Muscle of leg (tissue), 3 donors: ENCODE measurements at regions not wholly inside any gene's neighbourhood (a gene's known extent, or its start where the extent isn't known, plus 50 kb on each side); places are given as distances from the start of the nearest gene placed in this dataset.

ENCODE experiments used
- DNase-seq: peaks from one replicate; pipeline ENCODE4 v3.0.0; 2013
- H3K27ac ChIP-seq: one replicate; pipeline ENCODE4 v1.5.1; 2013; ENCODE audit warnings: mild to moderate bottlenecking, low read length, control low read depth
- H3K27me3 ChIP-seq: one replicate; pipeline ENCODE4 v1.6.1; 2013; ENCODE audit warnings: low read length; ENCODE audit not compliant: control insufficient read depth, insufficient read depth
- H3K36me3 ChIP-seq: one replicate; pipeline ENCODE4 v1.6.1; 2013; ENCODE audit warnings: low read length; ENCODE audit not compliant: control insufficient read depth, insufficient read depth
- H3K4me1 ChIP-seq: one replicate; pipeline ENCODE4 v1.6.1; 2013; ENCODE audit warnings: low read length; ENCODE audit not compliant: control insufficient read depth, insufficient read depth
- H3K4me3 ChIP-seq: one replicate; pipeline ENCODE4 v1.5.1; 2013; ENCODE audit warnings: low read length, control low read depth
- H3K9me3 ChIP-seq: replicated peaks from 2 replicates; pipeline ENCODE4 v1.6.1; 2013; ENCODE audit warnings: low read depth, low read length; ENCODE audit not compliant: control insufficient read depth
- WGBS: methylation state at CpG from one replicate; pipeline ENCODE4 v1.1.5; 2013; ENCODE audit warnings: missing lambda C conversion rate; ENCODE audit not compliant: insufficient coverage; 5-methylcytosine and 5-hydroxymethylcytosine counted together

GRCh38 chr13:105936816-105937215 is 598.6 kb downstream of the EFNB2 start:
- H3K27ac ChIP-seq, result no peak overlapping the region
- peaks cover 2% of the 10 kb centered on the region for H3K4me1 ChIP-seq
- no peaks in the 10 kb centered on the region for H3K9me3 ChIP-seq
- H3K36me3 ChIP-seq, result no peaks in the 10 kb centered on the region
- H3K27me3 ChIP-seq, result no peaks in the 10 kb centered on the region
- H3K4me3 ChIP-seq, result no peak overlapping the region
- peak; percentile 25 for DNase-seq
- no CpG with 5 or more reads among the region's 5 CpGs for WGBS

- no peak for DNase-seq
- WGBS, result 78% methylated on average over 4 of the region's 4 CpGs
- H3K9me3 ChIP-seq, result no peaks in the 10 kb centered on the region
- no peaks in the 10 kb centered on the region for H3K4me1 ChIP-seq
- no peaks in the 10 kb centered on the region for H3K36me3 ChIP-seq
- H3K27ac ChIP-seq, result no peak overlapping the region
- H3K27me3 ChIP-seq, result no peaks in the 10 kb centered on the region
- H3K4me3 ChIP-seq, result no peak overlapping the region
Measured at GRCh38 chr13:105929505-105929904, 606.0 kb downstream of the EFNB2 start.

GRCh38 chr13:105928901-105929300 is 606.6 kb downstream of the EFNB2 start:
- Histone ChIP-seq H3K27ac (no peak overlapping the region), H3K36me3 (no peaks in the 10 kb centered on the region), H3K27me3 (no peaks in the 10 kb centered on the region), H3K4me3 (no peak overlapping the region), H3K4me1 (no peaks in the 10 kb centered on the region), H3K9me3 (no peaks in the 10 kb centered on the region)
- WGBS, result 80% methylated on average over 2 of the region's 4 CpGs
- no peak for DNase-seq

GRCh38 chr13:105928048-105928447 is 607.4 kb downstream of the EFNB2 start:
- Histone ChIP-seq H3K27me3 (no peaks in the 10 kb centered on the region), H3K36me3 (no peaks in the 10 kb centered on the region), H3K4me3 (no peak overlapping the region), H3K9me3 (no peaks in the 10 kb centered on the region), H3K27ac (no peak overlapping the region), H3K4me1 (no peaks in the 10 kb centered on the region)
- DNase-seq, result peak; percentile 28
- WGBS, result no CpG with 5 or more reads among the region's 1 CpG

GRCh38 chr13:105925496-105925895 is 610.0 kb downstream of the EFNB2 start:
- no peaks in the 10 kb centered on the region for H3K27me3 ChIP-seq
- no peaks in the 10 kb centered on the region for H3K9me3 ChIP-seq
- WGBS, result no CpG with 5 or more reads among the region's 2 CpGs
- H3K27ac ChIP-seq, result no peak overlapping the region
- no peak for DNase-seq
- H3K36me3 ChIP-seq, result no peaks in the 10 kb centered on the region
- no peaks in the 10 kb centered on the region for H3K4me1 ChIP-seq
- H3K4me3 ChIP-seq, result no peak overlapping the region

GRCh38 chr13:105921711-105922110 is 613.8 kb downstream of the EFNB2 start:
- no peaks in the 10 kb centered on the region for H3K36me3 ChIP-seq
- no peak overlapping the region for H3K27ac ChIP-seq
- WGBS, result no CpG with 5 or more reads among the region's 3 CpGs
- no peaks in the 10 kb centered on the region for H3K27me3 ChIP-seq
- DNase-seq, result no peak
- no peaks in the 10 kb centered on the region for H3K4me1 ChIP-seq
- H3K9me3 ChIP-seq, result no peaks in the 10 kb centered on the region
- H3K4me3 ChIP-seq, result no peak overlapping the region

- no peaks in the 10 kb centered on the region for H3K9me3 ChIP-seq
- no peak overlapping the region for H3K4me3 ChIP-seq
- no peaks in the 10 kb centered on the region for H3K36me3 ChIP-seq
- H3K27me3 ChIP-seq, result no peaks in the 10 kb centered on the region
- DNase-seq, result no peak
- no peak overlapping the region for H3K27ac ChIP-seq
- 80% methylated on average over 2 of the region's 4 CpGs for WGBS
- no peaks in the 10 kb centered on the region for H3K4me1 ChIP-seq
Measured at GRCh38 chr13:105920370-105920769, 615.1 kb downstream of the EFNB2 start.

- Histone ChIP-seq H3K4me1 (peaks cover 5% of the 10 kb centered on the region), H3K9me3 (no peaks in the 10 kb centered on the region), H3K27me3 (no peaks in the 10 kb centered on the region), H3K27ac (no peak overlapping the region), H3K36me3 (no peaks in the 10 kb centered on the region), H3K4me3 (no peak overlapping the region)
- peak; percentile 25 for DNase-seq
- WGBS, result 61% methylated on average over 13 of the region's 16 CpGs
Measured at GRCh38 chr13:105918842-105919741, 616.4 kb downstream of the EFNB2 start.

GRCh38 chr13:105915146-105915850 is 620.2 kb downstream of the EFNB2 start:
- peak; percentile 92 for DNase-seq
- WGBS, result no CpG with 5 or more reads among the region's 10 CpGs
- Histone ChIP-seq H3K4me3 (no peak overlapping the region), H3K4me1 (peaks cover 5% of the 10 kb centered on the region), H3K36me3 (no peaks in the 10 kb centered on the region), H3K27me3 (no peaks in the 10 kb centered on the region), H3K9me3 (no peaks in the 10 kb centered on the region), H3K27ac (peak overlapping the region; percentile 78)

GRCh38 chr13:105914291-105915036 is 621.0 kb downstream of the EFNB2 start:
- H3K27ac ChIP-seq, result peak overlapping the region; percentile 78
- DNase-seq, result peak; percentile 97

More at GRCh38 chr13:105914291-105915036, 621.0 kb downstream of the EFNB2 start:
- Histone ChIP-seq H3K9me3 (no peaks in the 10 kb centered on the region), H3K4me1 (peaks cover 5% of the 10 kb centered on the region), H3K36me3 (no peaks in the 10 kb centered on the region), H3K4me3 (no peak overlapping the region), H3K27me3 (no peaks in the 10 kb centered on the region)
- WGBS, result 7% methylated on average over 3 of the region's 4 CpGs
